ENCODE measurements at regions not wholly inside any gene's neighbourhood (a gene's known extent, or its start where the extent isn't known, plus 50 kb on each side); places are given as distances from the start of the nearest gene placed in this dataset.

DNA sequence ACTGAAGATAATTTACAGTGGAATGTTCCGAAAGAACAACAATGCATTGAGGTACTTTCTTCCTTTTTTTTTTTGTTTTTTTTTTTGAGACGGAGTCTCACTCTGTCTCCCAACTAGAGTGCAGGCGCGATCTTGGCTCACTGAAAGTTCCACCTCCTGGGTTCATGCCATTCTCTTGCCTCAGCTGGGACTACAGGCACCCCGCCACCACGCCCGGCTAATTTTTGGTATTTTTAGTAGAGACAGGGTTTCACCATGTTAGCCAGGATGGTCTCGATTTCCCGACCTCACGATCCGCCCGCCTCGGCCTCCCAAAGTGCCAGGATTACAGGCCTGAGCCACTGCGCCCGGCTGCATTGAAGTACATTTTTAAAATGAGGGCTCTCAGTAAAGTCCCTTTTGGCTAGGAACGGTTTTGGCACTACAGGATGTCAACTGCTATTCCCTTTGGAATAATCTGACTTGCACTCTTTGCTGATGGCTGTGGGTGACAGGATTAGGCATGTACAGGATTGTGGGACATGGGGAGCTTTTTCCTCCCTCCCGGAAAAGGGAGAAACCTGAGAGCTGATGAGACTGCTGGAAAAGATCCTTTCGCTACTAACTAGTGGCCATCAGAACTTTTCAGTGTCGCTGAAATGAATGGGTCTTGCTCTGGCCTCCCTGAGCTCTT, 56.9 kb upstream of the EDEM3 start:
- no peaks in the 10 kb centered on the region for H3K79me1 ChIP-seq (ENCODE audit: low read depth, low read length)
- H2BK12ac ChIP-seq (ENCODE audit: low read depth, low read length) = no peak overlapping the region
- no peak overlapping the region for H4K91ac ChIP-seq (replicated peaks; ENCODE audit: insufficient read length, low read length)
- no peak overlapping the region for H3K18ac ChIP-seq (ENCODE audit: extremely low read depth, low read length)
- FAIRE-seq (no peak), DNase-seq (ENCODE audit: low read depth in 1 of 2, low spot score in 2 of 2) (no peak)
- no peak overlapping the region for H4K5ac ChIP-seq (ENCODE audit: insufficient read length, low read depth, low read length)
- H3K23ac ChIP-seq (ENCODE audit: insufficient read length) = no peak overlapping the region
- H2BK5ac ChIP-seq (ENCODE audit: low read depth, low read length) = no peak overlapping the region
- H4K20me1 ChIP-seq (replicated peaks in 1 of 2; ENCODE audit: control insufficient read depth in 1 of 2, insufficient read depth in 2 of 2, low read length in 2 of 2) = no peaks in the 10 kb centered on the region
- no peak overlapping the region for H3K4me2 ChIP-seq (ENCODE audit: insufficient read depth in 1 of 2, low read depth in 2 of 2, low read length in 2 of 2)
- WGBS, 2 experiments (ENCODE audit: extremely low coverage in 1 of 2, insufficient coverage in 1 of 2, insufficient read length in 1 of 2, insufficient replicate concordance in 2 of 2, low coverage in 1 of 2, low lambda C conversion rate in 2 of 2, missing lambda C conversion rate in 1 of 2) = 89% methylated on average over 19 of the region's 19 CpGs; no CpG with 5 or more reads in 1 of the 2 experiments
- H3K23me2 ChIP-seq (ENCODE audit: low read depth, low read length) = no peaks in the 10 kb centered on the region
- no peak overlapping the region for H4K8ac ChIP-seq (ENCODE audit: extremely low read depth, insufficient read depth, low read length)
- no peak overlapping the region for H3K14ac ChIP-seq (ENCODE audit: insufficient read length)
- no peak overlapping the region for H2BK120ac ChIP-seq (replicated peaks; ENCODE audit: low read depth, low read length)
- H3K56ac ChIP-seq (replicated peaks; ENCODE audit: insufficient read length, low read depth, low read length) = no peak overlapping the region
- no peaks in the 10 kb centered on the region for H3K79me2 ChIP-seq (ENCODE audit: control insufficient read depth in 1 of 2, insufficient read depth in 2 of 2, low read length in 2 of 2)
- ChIA-PET POLR2A (ENCODE audit: partially characterized antibody) (no interaction called here), CTCF (ENCODE audit: partially characterized antibody) (interaction anchor here (1.4 kb wide), 1 partner anchor 171 kb away, joined by 4 read pairs; no protein-coding TSS in a partner anchor)
- no peak overlapping the region for H2BK20ac ChIP-seq (ENCODE audit: low read length)
- no peaks in the 10 kb centered on the region for H3K4me1 ChIP-seq (replicated peaks in 1 of 4; ENCODE audit: control insufficient read depth in 3 of 4, insufficient read depth in 4 of 4, low read length in 3 of 4)
- H3K27me3 ChIP-seq (replicated peaks in 1 of 4; ENCODE audit: control insufficient read depth in 3 of 4, extremely low read depth in 1 of 4, insufficient read depth in 3 of 4, low read length in 3 of 4) = no peaks in the 10 kb centered on the region
- H2AK5ac ChIP-seq (ENCODE audit: low read depth, low read length) = no peak overlapping the region
- H2BK15ac ChIP-seq (ENCODE audit: low read length) = no peak overlapping the region
- H3K9ac ChIP-seq (replicated peaks in 1 of 4; ENCODE audit: extremely low read depth in 1 of 4, low read depth in 3 of 4, low read length in 3 of 4) = no peak overlapping the region
- H3K4ac ChIP-seq (replicated peaks; ENCODE audit: insufficient read length, low read depth, low read length) = no peak overlapping the region
- no peak overlapping the region for H3K4me3 ChIP-seq (ENCODE audit: extremely low read depth in 1 of 4, insufficient read depth in 2 of 4, low read depth in 3 of 4, low read length in 4 of 4)
- peaks cover 20 to 22% of the 10 kb centered on the region in 2 experiments for H3K9me3 ChIP-seq (ENCODE audit: insufficient read depth in 2 of 2, low read depth in 1 of 2, low read length in 1 of 2)
- no peak overlapping the region for H3K27ac ChIP-seq (ENCODE audit: low read depth, low read length)
- H3K36me3 ChIP-seq (ENCODE audit: control insufficient read depth in 2 of 4, insufficient read depth in 4 of 4, low read length in 3 of 4) = peaks cover 0 to 25% (median 2%) of the 10 kb centered on the region in 4 experiments; a peak in 3 of 8 replicates
- H2AFZ ChIP-seq (ENCODE audit: low read length) = no peak overlapping the region
- TF ChIP-seq POU5F1 (IDR thresholded peaks at IDR 0.05; ENCODE audit: low read depth, low read length) (no peak), GABPA (IDR thresholded peaks at IDR 0.05; ENCODE audit: borderline replicate concordance, insufficient read depth, low read length) (no peak)
